ENCODE measurements at regions not wholly inside any gene's neighbourhood (a gene's known extent, or its start where the extent isn't known, plus 50 kb on each side); places are given as distances from the start of the nearest gene placed in this dataset.

DNA sequence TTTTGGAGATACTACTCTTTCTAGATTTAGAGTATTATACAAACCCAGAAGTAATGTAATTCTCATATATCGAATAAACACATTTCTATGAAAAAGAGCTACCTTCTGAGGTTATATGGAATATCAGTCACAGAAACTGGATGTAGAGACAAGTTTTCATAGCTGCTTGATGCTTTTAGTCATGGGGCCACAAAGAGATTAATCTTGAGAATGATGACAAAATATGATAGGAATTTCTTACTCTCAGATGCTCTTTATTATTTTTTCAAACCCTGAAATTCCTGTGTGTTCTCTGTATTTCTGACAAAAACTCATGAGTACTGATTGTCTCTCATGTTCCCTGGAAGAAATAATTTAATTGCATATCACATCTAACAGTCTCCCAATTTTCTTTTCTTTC, 662.5 kb downstream of the RAPGEF2 start (continued):
- TF ChIP-seq GABPA (IDR thresholded peaks at IDR 0.05; ENCODE audit: borderline replicate concordance, insufficient read depth, low read length): no peak

Data from H1 (cell line).